IPS-18a (cell line): ENCODE measurements at regions not wholly inside any gene's neighbourhood (a gene's known extent, or its start where the extent isn't known, plus 50 kb on each side); places are given as distances from the start of the nearest gene placed in this dataset.
"Not testable (repeated sequence)": the region's sequence is repeated elsewhere in the genome, so short reads cannot be mapped to it uniquely, and the experiment has no call there.

Source experiments
- H3K27ac ChIP-seq: one replicate; pipeline ENCODE4 v1.5.1; 2013; ENCODE audit warnings: low read length
- H3K27me3 ChIP-seq: one replicate; pipeline ENCODE4 v1.6.1; 2013; ENCODE audit warnings: mild to moderate bottlenecking, low read length; ENCODE audit not compliant: control insufficient read depth, insufficient read depth
- H3K36me3 ChIP-seq: one replicate; pipeline ENCODE4 v1.6.1; 2013; ENCODE audit warnings: low read depth, low read length; ENCODE audit not compliant: control insufficient read depth
- H3K4me1 ChIP-seq: one replicate; pipeline ENCODE4 v1.6.1; 2013; ENCODE audit warnings: low read depth, low read length; ENCODE audit not compliant: control insufficient read depth
- H3K4me3 ChIP-seq: one replicate; pipeline ENCODE4 v1.5.1; 2013; ENCODE audit warnings: low read length
- H3K9ac ChIP-seq: one replicate; pipeline ENCODE4 v1.6.1; 2013; ENCODE audit warnings: mild to moderate bottlenecking, low read length, moderate library complexity
- H3K9me3 ChIP-seq: one replicate; pipeline ENCODE4 v1.6.1; 2013; ENCODE audit warnings: low read depth, low read length; ENCODE audit not compliant: control insufficient read depth

GRCh38 chr7:55261386-55261770 lies 103.8 kb upstream of the LANCL2 start:
- Histone ChIP-seq H3K36me3 (no peaks in the 10 kb centered on the region), H3K4me1 (no peaks in the 10 kb centered on the region), H3K27me3 (peaks cover 10% of the 10 kb centered on the region), H3K9ac (no peak overlapping the region), H3K9me3 (no peaks in the 10 kb centered on the region), H3K27ac (no peak overlapping the region), H3K4me3 (no peak overlapping the region)

- not testable (repeated sequence) for H3K4me1 ChIP-seq, H3K27ac ChIP-seq, H3K27me3 ChIP-seq, H3K9ac ChIP-seq, H3K9me3 ChIP-seq, H3K36me3 ChIP-seq, H3K4me3 ChIP-seq
These were observed 99.8 kb upstream of the LANCL2 start for GRCh38 chr7:55265328-55265727.

GRCh38 chr7:55265836-55266642 lies 99.1 kb upstream of the LANCL2 start:
- Histone ChIP-seq H3K9ac (no peak overlapping the region), H3K4me3 (no peak overlapping the region), H3K9me3 (no peaks in the 10 kb centered on the region), H3K36me3 (no peaks in the 10 kb centered on the region), H3K27ac (no peak overlapping the region), H3K27me3 (no peaks in the 10 kb centered on the region), H3K4me1 (no peaks in the 10 kb centered on the region)

GRCh38 chr7:55271069-55271626 lies 94.0 kb upstream of the LANCL2 start:
- H3K27me3 ChIP-seq, result no peaks in the 10 kb centered on the region
- H3K4me1 ChIP-seq, result no peaks in the 10 kb centered on the region
- no peaks in the 10 kb centered on the region for H3K9me3 ChIP-seq
- H3K9ac ChIP-seq, result no peak overlapping the region
- no peak overlapping the region for H3K27ac ChIP-seq
- no peak overlapping the region for H3K4me3 ChIP-seq
- H3K36me3 ChIP-seq, result no peaks in the 10 kb centered on the region

GRCh38 chr7:55271661-55272060 lies 93.5 kb upstream of the LANCL2 start:
- H3K4me3 ChIP-seq, result no peak overlapping the region
- H3K27me3 ChIP-seq, result no peaks in the 10 kb centered on the region
- no peak overlapping the region for H3K27ac ChIP-seq

GRCh38 chr7:55272328-55272727 lies 92.8 kb upstream of the LANCL2 start:
- Histone ChIP-seq H3K9ac (no peak overlapping the region), H3K27me3 (no peaks in the 10 kb centered on the region), H3K4me1 (no peaks in the 10 kb centered on the region), H3K9me3 (no peaks in the 10 kb centered on the region), H3K36me3 (no peaks in the 10 kb centered on the region), H3K4me3 (no peak overlapping the region), H3K27ac (no peak overlapping the region)

More at GRCh38 chr7:55271661-55272060, 93.5 kb upstream of the LANCL2 start:
- Histone ChIP-seq H3K36me3 (no peaks in the 10 kb centered on the region), H3K9me3 (no peaks in the 10 kb centered on the region), H3K9ac (no peak overlapping the region), H3K4me1 (no peaks in the 10 kb centered on the region)

- Histone ChIP-seq H3K27ac (no peak overlapping the region), H3K4me3 (no peak overlapping the region), H3K36me3 (no peaks in the 10 kb centered on the region), H3K27me3 (no peaks in the 10 kb centered on the region), H3K9ac (no peak overlapping the region), H3K9me3 (no peaks in the 10 kb centered on the region), H3K4me1 (no peaks in the 10 kb centered on the region)
These were observed 91.8 kb upstream of the LANCL2 start for GRCh38 chr7:55273186-55273980.

- Histone ChIP-seq H3K36me3 (no peaks in the 10 kb centered on the region), H3K27me3 (no peaks in the 10 kb centered on the region), H3K9ac (no peak overlapping the region)
These were observed 91.0 kb upstream of the LANCL2 start for GRCh38 chr7:55274156-55274555.

GRCh38 chr7:55275291-55276200 lies 89.6 kb upstream of the LANCL2 start:
- Histone ChIP-seq H3K36me3 (no peaks in the 10 kb centered on the region), H3K27me3 (no peaks in the 10 kb centered on the region), H3K9me3 (no peaks in the 10 kb centered on the region)

More at GRCh38 chr7:55274156-55274555, 91.0 kb upstream of the LANCL2 start:
- Histone ChIP-seq H3K4me3 (no peak overlapping the region), H3K9me3 (no peaks in the 10 kb centered on the region), H3K27ac (no peak overlapping the region), H3K4me1 (no peaks in the 10 kb centered on the region)

GRCh38 chr7:55276572-55277295 lies 88.4 kb upstream of the LANCL2 start:
- Histone ChIP-seq H3K9ac (no peak overlapping the region), H3K36me3 (no peaks in the 10 kb centered on the region), H3K27ac (no peak overlapping the region), H3K27me3 (no peaks in the 10 kb centered on the region), H3K4me1 (no peaks in the 10 kb centered on the region), H3K9me3 (no peaks in the 10 kb centered on the region), H3K4me3 (no peak overlapping the region)

More at GRCh38 chr7:55275291-55276200, 89.6 kb upstream of the LANCL2 start:
- H3K4me1 ChIP-seq, result no peaks in the 10 kb centered on the region
- no peak overlapping the region for H3K27ac ChIP-seq
- H3K4me3 ChIP-seq, result no peak overlapping the region
- H3K9ac ChIP-seq, result no peak overlapping the region
